ENCODE measurements at regions not wholly inside any gene's neighbourhood (a gene's known extent, or its start where the extent isn't known, plus 50 kb on each side); places are given as distances from the start of the nearest gene placed in this dataset.

- Histone ChIP-seq H3K27ac (no peak overlapping the region), H3K9me3 (no peaks in the 10 kb centered on the region), H3K36me3 (no peaks in the 10 kb centered on the region), H3K4me1 (no peaks in the 10 kb centered on the region), H3K27me3 (no peaks in the 10 kb centered on the region), H3K4me3 (no peak overlapping the region)
- TF ChIP-seq CTCF (IDR thresholded peaks at IDR 0.05) (no peak), POLR2A (IDR thresholded peaks at IDR 0.05) (no peak)
- ATAC-seq (no peak), DNase-seq (no peak)
- WGBS (ENCODE audit: insufficient coverage, low coverage, low lambda C conversion rate, missing lambda C conversion rate) = 35% methylated on average over 2 of the region's 7 CpGs
- intact Hi-C loops (cut with DNase I) = no loop called here
Observed at GRCh38 chr17:73943416-73944110, 259.9 kb upstream of the RPL38 start.

DNA sequence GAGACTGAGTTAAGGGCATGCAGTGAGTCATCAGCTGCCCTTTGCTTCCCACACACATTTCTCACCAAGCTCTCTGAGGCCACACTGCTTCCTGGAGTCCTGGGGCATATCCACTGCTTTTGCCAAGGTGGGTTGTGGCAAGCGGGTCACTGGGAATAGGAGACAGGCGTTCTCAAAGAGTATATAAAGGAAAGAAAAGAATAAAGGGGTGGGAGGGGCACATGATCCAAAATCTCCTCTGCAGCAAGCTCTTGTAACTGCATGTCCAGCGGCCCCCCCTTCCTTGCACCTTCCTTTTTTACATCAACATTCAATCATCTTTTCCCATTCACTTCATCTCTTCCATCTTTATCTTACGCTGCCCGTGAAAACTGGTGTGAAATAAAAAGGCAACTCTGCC is 259.1 kb upstream of the RPL38 start:
- intact Hi-C loops (cut with DNase I) = no loop called here
- Histone ChIP-seq H3K9me3 (no peaks in the 10 kb centered on the region), H3K27ac (no peak overlapping the region), H3K36me3 (no peaks in the 10 kb centered on the region), H3K27me3 (no peaks in the 10 kb centered on the region), H3K4me1 (no peaks in the 10 kb centered on the region), H3K4me3 (no peak overlapping the region)
- TF ChIP-seq CTCF (IDR thresholded peaks at IDR 0.05) (no peak), POLR2A (IDR thresholded peaks at IDR 0.05) (no peak)
- DNase-seq (no peak), ATAC-seq (no peak)
- 72% methylated on average over 4 of the region's 5 CpGs for WGBS (ENCODE audit: insufficient coverage, low coverage, low lambda C conversion rate, missing lambda C conversion rate)

GRCh38 chr17:73947281-73947965 is 256.1 kb upstream of the RPL38 start:
- Histone ChIP-seq H3K27ac (no peak overlapping the region), H3K4me1 (no peaks in the 10 kb centered on the region), H3K9me3 (no peaks in the 10 kb centered on the region), H3K36me3 (no peaks in the 10 kb centered on the region), H3K4me3 (no peak overlapping the region), H3K27me3 (peaks cover 0 to 6% of the 10 kb centered on the region in 2 donors)
- intact Hi-C loops (cut with DNase I) = no loop called here
- WGBS (ENCODE audit: insufficient coverage, low coverage, low lambda C conversion rate, missing lambda C conversion rate) = 72% methylated on average over 13 of the region's 13 CpGs
- TF ChIP-seq CTCF (IDR thresholded peaks at IDR 0.05) (no peak), POLR2A (IDR thresholded peaks at IDR 0.05) (no peak)
- DNase-seq (no peak), ATAC-seq (no peak)

- TF ChIP-seq CTCF (IDR thresholded peaks at IDR 0.05) (no peak), POLR2A (IDR thresholded peaks at IDR 0.05) (no peak)
- DNase-seq = no peak
- H3K27me3 ChIP-seq = peaks cover 0 to 7% of the 10 kb centered on the region in 2 donors
Observed at GRCh38 chr17:73947966-73948355, 255.5 kb upstream of the RPL38 start.

More at GRCh38 chr17:73947966-73948355, 255.5 kb upstream of the RPL38 start:
- ATAC-seq = no peak
- H3K36me3 ChIP-seq = no peaks in the 10 kb centered on the region
- no peaks in the 10 kb centered on the region for H3K9me3 ChIP-seq
- WGBS (ENCODE audit: insufficient coverage, low coverage, low lambda C conversion rate, missing lambda C conversion rate) = 58% methylated on average over 2 of the region's 4 CpGs
- H3K4me1 ChIP-seq = no peaks in the 10 kb centered on the region
- H3K4me3 ChIP-seq = no peak overlapping the region
- no peak overlapping the region for H3K27ac ChIP-seq
- intact Hi-C loops (cut with DNase I) = no loop called here

All from right lobe of liver (tissue), 6 donors.